CD14-positive monocyte (primary cell): ENCODE measurements at regions not wholly inside any gene's neighbourhood (a gene's known extent, or its start where the extent isn't known, plus 50 kb on each side); places are given as distances from the start of the nearest gene placed in this dataset.

ENCODE experiments used
- DNase-seq, 3 donors: peaks; one replicate each; pipeline ENCODE4 v3.0.0-alpha.2; 2011 to 2022
- H2AFZ ChIP-seq: 2 replicates; pipeline ENCODE4 v1.6.0; 2012; ENCODE audit warnings: mild to moderate bottlenecking, low read depth, low read length, inconsistent platforms; ENCODE audit not compliant: insufficient read depth, poor library complexity, severe bottlenecking
- H3K27ac ChIP-seq, 2 donors: 1 replicate in 1 of 2; 2 replicates in 1 of 2; pipeline ENCODE4 v1.5.1; 2012 to 2013; ENCODE audit warnings: low read length in 2 of 2, control low read depth in 1 of 2, inconsistent platforms in 1 of 2, low read depth in 1 of 2, mild to moderate bottlenecking in 1 of 2
- H3K27me3 ChIP-seq, 2 donors: one replicate each; pipeline versions ENCODE4 v1.6.0 to v1.6.1; 2011 to 2013; ENCODE audit warnings: low read length in 2 of 2; ENCODE audit not compliant: control insufficient read depth in 2 of 2, insufficient read depth in 2 of 2
- H3K36me3 ChIP-seq, 2 donors: replicated peaks in 1 of 2; 1 replicate in 1 of 2; 2 replicates in 1 of 2; pipeline versions ENCODE4 v1.5.1 to v1.6.1; 2012 to 2013; ENCODE audit warnings: low read length in 2 of 2, control low read depth in 1 of 2, inconsistent platforms in 1 of 2, mild to moderate bottlenecking in 1 of 2; ENCODE audit not compliant: insufficient read depth in 2 of 2, control insufficient read depth in 1 of 2
- H3K4me1 ChIP-seq, 2 donors: 1 replicate in 1 of 2; 2 replicates in 1 of 2; pipeline versions ENCODE4 v1.5.1 to v1.6.1; 2012 to 2013; ENCODE audit warnings: low read length in 2 of 2, control low read depth in 1 of 2, inconsistent platforms in 1 of 2, mild to moderate bottlenecking in 1 of 2, moderate library complexity in 1 of 2; ENCODE audit not compliant: insufficient read depth in 2 of 2, control insufficient read depth in 1 of 2
- H3K4me2 ChIP-seq: replicated peaks from 2 replicates; pipeline ENCODE3; 2012; ENCODE audit warnings: low read length, moderate library complexity, mild to moderate bottlenecking; ENCODE audit not compliant: poor library complexity, severe bottlenecking; ENCODE audit errors: extremely low read depth
- H3K4me3 ChIP-seq, 3 experiments: fragments of 200-600 bp in 1 of 3; sonication (generic) in 1 of 3; replicated peaks in 1 of 3; 1 replicate in 2 of 3; 2 replicates in 1 of 3; pipeline ENCODE4 v1.5.1; 2011 to 2013; ENCODE audit warnings: low read length in 3 of 3, mild to moderate bottlenecking in 3 of 3, control low read depth in 2 of 3, low read depth in 2 of 3, inconsistent platforms in 1 of 3, moderate library complexity in 1 of 3
- H3K79me2 ChIP-seq: 2 replicates; pipeline ENCODE4 v1.6.0; 2012; ENCODE audit warnings: mild to moderate bottlenecking, control low read depth, inconsistent platforms, low read length, moderate library complexity; ENCODE audit not compliant: insufficient read depth
- H3K9ac ChIP-seq: 2 replicates; pipeline ENCODE4 v1.6.0; 2017; ENCODE audit warnings: low read length, mild to moderate bottlenecking; ENCODE audit not compliant: insufficient read depth, poor library complexity, severe bottlenecking
- H3K9me3 ChIP-seq, 2 donors: replicated peaks in 1 of 2; 1 replicate in 1 of 2; 2 replicates in 1 of 2; pipeline versions ENCODE4 v1.5.1 to v1.6.1; 2012 to 2013; ENCODE audit warnings: low read length in 2 of 2, control low read depth in 1 of 2; ENCODE audit not compliant: control insufficient read depth in 1 of 2, insufficient read depth in 1 of 2
- H4K20me1 ChIP-seq: 2 replicates; pipeline ENCODE4 v1.6.0; 2012; ENCODE audit warnings: mild to moderate bottlenecking, low read length, control low read depth, moderate library complexity; ENCODE audit not compliant: insufficient read depth
- H3K27ac Mint-ChIP-seq, 7 donors: one replicate each; pipeline ENCODE4 v1.8.0; 2020; ENCODE audit warnings: mild to moderate bottlenecking in 7 of 7, mixed read lengths in 7 of 7, moderate library complexity in 6 of 7, inconsistent platforms in 2 of 7
- H3K27me3 Mint-ChIP-seq, 3 donors: one replicate each; pipeline ENCODE4 v1.8.0; 2021 to 2022; ENCODE audit warnings: low read depth in 3 of 3, mild to moderate bottlenecking in 3 of 3, mixed read lengths in 3 of 3, moderate library complexity in 3 of 3, inconsistent platforms in 1 of 3
- H3K36me3 Mint-ChIP-seq, 2 donors: one replicate each; pipeline ENCODE4 v1.8.0; 2020; ENCODE audit warnings: mixed read lengths in 2 of 2, inconsistent platforms in 1 of 2, mild to moderate bottlenecking in 1 of 2
- H3K4me1 Mint-ChIP-seq: one replicate; pipeline ENCODE4 v1.8.0; 2020; ENCODE audit warnings: mild to moderate bottlenecking, mixed read lengths
- H3K4me3 Mint-ChIP-seq, 2 donors: one replicate each; pipeline ENCODE4 v1.8.0; 2020; ENCODE audit warnings: mild to moderate bottlenecking in 2 of 2, mixed read lengths in 2 of 2, moderate library complexity in 1 of 2
- H3K9me3 Mint-ChIP-seq, 7 donors: one replicate each; pipeline ENCODE4 v1.8.0; 2020 to 2022; ENCODE audit warnings: mixed read lengths in 7 of 7, mild to moderate bottlenecking in 6 of 7, moderate library complexity in 6 of 7, inconsistent platforms in 2 of 7
- CTCF ChIP-seq: fragments of 200-600 bp; IDR thresholded peaks from one replicate; pipeline ENCODE4 v1.8.0; 2022; ENCODE audit warnings: antibody characterized with exemption, mild to moderate bottlenecking
- WGBS: methylation state at CpG from one replicate; pipeline ENCODE4 v1.1.5; 2013; ENCODE audit warnings: missing lambda C conversion rate; ENCODE audit not compliant: insufficient coverage; 5-methylcytosine and 5-hydroxymethylcytosine counted together
- intact Hi-C, 2 donors: fragments of 100-400 bp; cut with micrococcal nuclease; formaldehyde crosslinking; loops; one replicate each; pipeline versions ENCODE4 v1.15.0 to v1.15.1; 2023

- Histone ChIP-seq H3K27ac (no peak overlapping the region), H3K9me3 (no peaks in the 10 kb centered on the region), H2AFZ (no peak overlapping the region), H3K79me2 (no peaks in the 10 kb centered on the region), H4K20me1 (no peaks in the 10 kb centered on the region), H3K4me3 (no peak overlapping the region), H3K4me2 (no peak overlapping the region), H3K36me3 (no peaks in the 10 kb centered on the region), H3K9ac (no peak overlapping the region), H3K4me1 (no peaks in the 10 kb centered on the region), H3K27me3 (peaks cover 0 to 2% of the 10 kb centered on the region in 2 donors)
- Mint-ChIP-seq H3K4me1 (no peaks in the 10 kb centered on the region), H3K27ac (no peak overlapping the region), H3K4me3 (no peak overlapping the region), H3K9me3 (peaks cover 0 to 1% (median 0%) of the 10 kb centered on the region in 7 donors), H3K27me3 (peaks cover 3 to 9% (median 8%) of the 10 kb centered on the region in 3 donors), H3K36me3 (no peaks in the 10 kb centered on the region)
- intact Hi-C loops: no loop called here
- 100% methylated on average over 1 of the region's 4 CpGs for WGBS
- no peak for DNase-seq
- TF ChIP-seq CTCF: no peak
Measured at GRCh38 chr7:25804154-25804553, 347.8 kb upstream of the NFE2L3 start.

- Mint-ChIP-seq H3K27ac (no peak overlapping the region), H3K4me1 (no peaks in the 10 kb centered on the region), H3K27me3 (peaks cover 7 to 11% (median 11%) of the 10 kb centered on the region in 3 donors), H3K9me3 (peaks cover 0 to 1% (median 0%) of the 10 kb centered on the region in 7 donors), H3K36me3 (no peaks in the 10 kb centered on the region), H3K4me3 (no peak overlapping the region)
- Histone ChIP-seq H3K9me3 (no peaks in the 10 kb centered on the region), H3K27me3 (peaks cover 0 to 2% of the 10 kb centered on the region in 2 donors), H3K36me3 (no peaks in the 10 kb centered on the region), H3K4me2 (no peak overlapping the region), H2AFZ (no peak overlapping the region), H3K9ac (no peak overlapping the region), H3K4me3 (no peak overlapping the region), H4K20me1 (no peaks in the 10 kb centered on the region), H3K4me1 (no peaks in the 10 kb centered on the region), H3K79me2 (no peaks in the 10 kb centered on the region), H3K27ac (no peak overlapping the region)
- 100% methylated on average over 2 of the region's 4 CpGs for WGBS
- TF ChIP-seq CTCF: no peak
- intact Hi-C loops: no loop called here
- no peak for DNase-seq
Measured at GRCh38 chr7:25805027-25805687, 346.8 kb upstream of the NFE2L3 start.
